RWPE2 (cell line): ENCODE measurements at regions not wholly inside any gene's neighbourhood (a gene's known extent, or its start where the extent isn't known, plus 50 kb on each side); places are given as distances from the start of the nearest gene placed in this dataset.

ENCODE experiments used
- ATAC-seq: fragments of 200-7000 bp; cut with Tn5 transposase; 3 replicates; pipeline ENCODE4 v1.9.1; 2021; ENCODE audit warnings: low read depth
- DNase-seq: peaks from one replicate; pipeline ENCODE4 v3.0.0-alpha.2; 2020; ENCODE audit warnings: low spot score
- H3K27ac ChIP-seq: fragments of 450-650 bp; 2 replicates; pipeline ENCODE4 v1.5.1; 2017; ENCODE audit warnings: mild to moderate bottlenecking; ENCODE audit not compliant: poor library complexity, severe bottlenecking
- H3K27me3 ChIP-seq: fragments of 250-450 bp; sonication (Bioruptor Pico); 2 replicates; pipeline ENCODE4 v1.5.1; 2021; ENCODE audit warnings: mild to moderate bottlenecking, moderate library complexity; ENCODE audit not compliant: insufficient read depth, poor library complexity, severe bottlenecking
- H3K36me3 ChIP-seq: fragments of 250-450 bp; sonication (Bioruptor Pico); 2 replicates; pipeline ENCODE4 v1.5.1; 2020; ENCODE audit warnings: low read depth, mild to moderate bottlenecking, moderate library complexity
- H3K4me1 ChIP-seq: fragments of 250-450 bp; sonication (Bioruptor Pico); 2 replicates; pipeline ENCODE4 v1.5.1; 2021; ENCODE audit warnings: mild to moderate bottlenecking, moderate library complexity; ENCODE audit not compliant: insufficient read depth, poor library complexity, severe bottlenecking
- H3K4me3 ChIP-seq: fragments of 250-450 bp; sonication (Bioruptor Pico); 2 replicates; pipeline ENCODE4 v1.5.1; 2021; ENCODE audit warnings: mild to moderate bottlenecking, moderate library complexity; ENCODE audit not compliant: severe bottlenecking
- H3K9me3 ChIP-seq: fragments of 250-450 bp; sonication (Bioruptor Pico); 2 replicates; pipeline ENCODE4 v1.5.1; 2021; ENCODE audit warnings: mild to moderate bottlenecking, moderate library complexity; ENCODE audit not compliant: severe bottlenecking
- CTCF ChIP-seq: fragments of 450-650 bp; IDR thresholded peaks from one replicate; pipeline ENCODE4 v1.5.1; 2017; ENCODE audit warnings: mild to moderate bottlenecking, moderate library complexity; ENCODE audit not compliant: poor library complexity, severe bottlenecking

- ATAC-seq (no peak), DNase-seq (no peak)
- TF ChIP-seq CTCF = no peak
- no peaks in the 10 kb centered on the region for H3K9me3 ChIP-seq
- no peak overlapping the region for H3K4me3 ChIP-seq
- no peaks in the 10 kb centered on the region for H3K27me3 ChIP-seq
- no peaks in the 10 kb centered on the region for H3K36me3 ChIP-seq
- no peak overlapping the region for H3K27ac ChIP-seq
- H3K4me1 ChIP-seq = no peaks in the 10 kb centered on the region
Measured at GRCh38 chr6:159097256-159097655, 52.5 kb upstream of the TAGAP start.

- H3K36me3 ChIP-seq = no peaks in the 10 kb centered on the region
- no peak for ATAC-seq
- H3K4me1 ChIP-seq = no peaks in the 10 kb centered on the region
- no peak overlapping the region for H3K4me3 ChIP-seq
- H3K9me3 ChIP-seq = no peaks in the 10 kb centered on the region
- no peak for TF ChIP-seq CTCF
- H3K27ac ChIP-seq = no peak overlapping the region
- H3K27me3 ChIP-seq = no peaks in the 10 kb centered on the region
- no peak for DNase-seq
Measured at GRCh38 chr6:159095616-159096015, 50.8 kb upstream of the TAGAP start.

- DNase-seq = no peak
- H3K27ac ChIP-seq = no peak overlapping the region
- no peak for ATAC-seq
- no peak overlapping the region for H3K4me3 ChIP-seq
- H3K9me3 ChIP-seq = no peaks in the 10 kb centered on the region
- H3K36me3 ChIP-seq = no peaks in the 10 kb centered on the region
- no peaks in the 10 kb centered on the region for H3K27me3 ChIP-seq
- no peaks in the 10 kb centered on the region for H3K4me1 ChIP-seq
- no peak for TF ChIP-seq CTCF
Measured at GRCh38 chr6:159094444-159095252, 49.9 kb upstream of the TAGAP start.
